NCI-H2107 (cell line): ENCODE measurements at regions not wholly inside any gene's neighbourhood (a gene's known extent, or its start where the extent isn't known, plus 50 kb on each side); places are given as distances from the start of the nearest gene placed in this dataset.
"Not testable (repeated sequence)": the region's sequence is repeated elsewhere in the genome, so short reads cannot be mapped to it uniquely, and the experiment has no call there.

Source experiments
- DNase-seq: peaks from one replicate; lab custom pipeline; 2025; lab: John Stamatoyannopoulos, UW

GRCh38 chr9:78669591-78669990, 372.7 kb downstream of the PSAT1 start:
- no peak for DNase-seq

- no peak for DNase-seq
Measured at GRCh38 chr9:78671785-78672184, 374.9 kb downstream of the PSAT1 start.

GRCh38 chr9:78674874-78675273, 377.9 kb downstream of the PSAT1 start:
- DNase-seq, result no peak

GRCh38 chr9:78676009-78676408, 379.1 kb downstream of the PSAT1 start:
- DNase-seq, result no peak

- no peak for DNase-seq
Measured at GRCh38 chr9:78676623-78677022, 379.7 kb downstream of the PSAT1 start.

GRCh38 chr9:78677326-78677725, 380.4 kb downstream of the PSAT1 start:
- DNase-seq, result no peak

- DNase-seq, result no peak
Measured at GRCh38 chr9:78678877-78679276, 382.0 kb downstream of the PSAT1 start.

GRCh38 chr9:78680196-78680595, 383.3 kb downstream of the PSAT1 start:
- DNase-seq, result no peak

GRCh38 chr9:78682216-78682615, 385.3 kb downstream of the PSAT1 start:
- DNase-seq, result no peak

- no peak for DNase-seq
Measured at GRCh38 chr9:78685471-78685870, 388.5 kb downstream of the PSAT1 start.

- DNase-seq, result no peak
Measured at GRCh38 chr9:78688796-78689195, 391.9 kb downstream of the PSAT1 start.

GRCh38 chr9:78691542-78691941, 394.6 kb downstream of the PSAT1 start:
- no peak for DNase-seq

- DNase-seq, result no peak
Measured at GRCh38 chr9:78692871-78693270, 395.9 kb downstream of the PSAT1 start.

- peak; percentile 54 for DNase-seq
Measured at GRCh38 chr9:78694974-78695373, 398.0 kb downstream of the PSAT1 start.

GRCh38 chr9:78695519-78695918, 398.6 kb downstream of the PSAT1 start:
- DNase-seq, result peak; percentile 46

- DNase-seq, result no peak
Measured at GRCh38 chr9:78697618-78698017, 400.7 kb downstream of the PSAT1 start.

- DNase-seq, result no peak
Measured at GRCh38 chr9:78698371-78698770, 401.4 kb downstream of the PSAT1 start.

- not testable (repeated sequence) for DNase-seq
Measured at GRCh38 chr9:78699217-78699616, 402.3 kb downstream of the PSAT1 start.

- not testable (repeated sequence) for DNase-seq
Measured at GRCh38 chr9:78704153-78704552, 407.2 kb downstream of the PSAT1 start.

- DNase-seq, result no peak
Measured at GRCh38 chr9:78707080-78707479, 410.2 kb downstream of the PSAT1 start.

- DNase-seq, result no peak
Measured at GRCh38 chr9:78707481-78707991, 410.6 kb downstream of the PSAT1 start.

- DNase-seq, result no peak
Measured at GRCh38 chr9:78712903-78713613, 416.1 kb downstream of the PSAT1 start.

- DNase-seq, result no peak
Measured at GRCh38 chr9:78713614-78714405, 416.9 kb downstream of the PSAT1 start.
